Endothelial cell of umbilical vein (primary cell): ENCODE measurements at regions not wholly inside any gene's neighbourhood (a gene's known extent, or its start where the extent isn't known, plus 50 kb on each side); places are given as distances from the start of the nearest gene placed in this dataset.

Experiments
- EZH2 ChIP-seq: IDR thresholded peaks from 2 replicates; pipeline ENCODE4 v1.6.1; 2012; ENCODE audit warnings: borderline replicate concordance, low read depth, mild to moderate bottlenecking, moderate library complexity, low read length, inconsistent platforms; ENCODE audit not compliant: severe bottlenecking
- JUN ChIP-seq: IDR thresholded peaks from 2 replicates; pipeline ENCODE4 v1.6.1; 2011; ENCODE audit warnings: borderline replicate concordance, low read depth; ENCODE audit not compliant: insufficient read length, insufficient read depth
- MYC ChIP-seq: IDR thresholded peaks from one replicate; pipeline ENCODE4 v1.6.1; 2011; ENCODE audit warnings: mild to moderate bottlenecking, low read depth, low read length
- POLR2A ChIP-seq: IDR thresholded peaks from 2 replicates; pipeline ENCODE4 v1.6.1; 2012; ENCODE audit warnings: low read depth, mild to moderate bottlenecking, control low read depth, low read length
- POLR2AphosphoS5 ChIP-seq: IDR thresholded peaks from 2 replicates; pipeline ENCODE4 v1.6.1; 2012; ENCODE audit warnings: low read depth, mild to moderate bottlenecking, control low read depth, low read length, moderate library complexity; ENCODE audit not compliant: insufficient read depth
- TF ChIP-seq, protein P1 (sequence below), 2 donors: IDR thresholded peaks; 1 replicate in 1 of 2; 2 replicates in 1 of 2; pipeline ENCODE4 v1.5.1; 2011; ENCODE audit warnings: low read length in 2 of 2, mild to moderate bottlenecking in 2 of 2, moderate library complexity in 2 of 2, control low read depth in 1 of 2, inconsistent platforms in 1 of 2, low read depth in 1 of 2; ENCODE audit not compliant: insufficient read depth in 1 of 2; ENCODE audit errors: extremely low read depth in 1 of 2
- TF ChIP-seq, protein P2 (sequence below): IDR thresholded peaks from 2 replicates; pipeline ENCODE4 v1.6.1; 2011; ENCODE audit not compliant: insufficient read depth, insufficient read length

DNA sequence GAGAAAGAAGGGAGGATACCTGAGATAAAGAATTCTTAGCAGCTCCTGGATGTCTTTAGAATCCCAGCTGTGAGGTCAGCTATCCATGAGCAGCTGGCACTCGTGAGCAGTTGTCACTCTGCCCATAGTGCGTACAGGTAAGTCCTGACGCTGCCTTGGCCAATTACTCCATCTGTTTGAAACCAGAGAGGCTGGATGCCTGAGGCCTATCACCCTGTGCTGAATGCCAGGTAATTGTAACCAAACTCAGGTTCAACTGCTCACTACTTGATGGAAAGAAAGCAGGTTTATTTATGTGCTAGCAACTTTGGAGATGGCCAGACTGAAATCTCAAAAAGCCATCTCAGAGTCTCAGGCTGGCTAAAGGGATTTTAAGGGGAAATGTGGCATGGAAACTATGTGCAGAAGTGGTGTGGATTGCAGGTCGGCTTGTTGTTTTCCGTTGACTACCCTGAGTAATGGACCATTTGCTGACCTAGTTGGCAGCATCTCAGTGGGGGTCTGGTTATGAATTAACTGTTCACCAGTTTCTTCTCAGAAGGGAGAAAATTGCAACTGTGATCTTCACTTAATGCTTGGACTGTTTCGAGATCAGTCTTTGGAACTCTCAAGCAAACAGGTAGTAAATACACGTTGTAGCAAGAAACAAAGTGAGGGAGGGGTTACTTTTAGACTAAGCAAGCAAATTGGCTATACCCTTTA is 1614.0 kb upstream of the PCDH10 start:
- TF ChIP-seq POLR2AphosphoS5 (no peak), JUN (no peak), POLR2A (no peak), EZH2 (no peak), MYC (no peak)
- TF ChIP-seq, protein P1, sequence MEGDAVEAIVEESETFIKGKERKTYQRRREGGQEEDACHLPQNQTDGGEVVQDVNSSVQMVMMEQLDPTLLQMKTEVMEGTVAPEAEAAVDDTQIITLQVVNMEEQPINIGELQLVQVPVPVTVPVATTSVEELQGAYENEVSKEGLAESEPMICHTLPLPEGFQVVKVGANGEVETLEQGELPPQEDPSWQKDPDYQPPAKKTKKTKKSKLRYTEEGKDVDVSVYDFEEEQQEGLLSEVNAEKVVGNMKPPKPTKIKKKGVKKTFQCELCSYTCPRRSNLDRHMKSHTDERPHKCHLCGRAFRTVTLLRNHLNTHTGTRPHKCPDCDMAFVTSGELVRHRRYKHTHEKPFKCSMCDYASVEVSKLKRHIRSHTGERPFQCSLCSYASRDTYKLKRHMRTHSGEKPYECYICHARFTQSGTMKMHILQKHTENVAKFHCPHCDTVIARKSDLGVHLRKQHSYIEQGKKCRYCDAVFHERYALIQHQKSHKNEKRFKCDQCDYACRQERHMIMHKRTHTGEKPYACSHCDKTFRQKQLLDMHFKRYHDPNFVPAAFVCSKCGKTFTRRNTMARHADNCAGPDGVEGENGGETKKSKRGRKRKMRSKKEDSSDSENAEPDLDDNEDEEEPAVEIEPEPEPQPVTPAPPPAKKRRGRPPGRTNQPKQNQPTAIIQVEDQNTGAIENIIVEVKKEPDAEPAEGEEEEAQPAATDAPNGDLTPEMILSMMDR (IDR thresholded peaks at IDR 0.05; ENCODE audit: extremely low read depth in 1 of 2, insufficient read depth in 1 of 2, low read depth in 1 of 2, low read length in 2 of 2) = no peak
- TF ChIP-seq, protein P2, sequence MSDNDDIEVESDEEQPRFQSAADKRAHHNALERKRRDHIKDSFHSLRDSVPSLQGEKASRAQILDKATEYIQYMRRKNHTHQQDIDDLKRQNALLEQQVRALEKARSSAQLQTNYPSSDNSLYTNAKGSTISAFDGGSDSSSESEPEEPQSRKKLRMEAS = no peak
